ENCODE measurements at regions not wholly inside any gene's neighbourhood (a gene's known extent, or its start where the extent isn't known, plus 50 kb on each side); places are given as distances from the start of the nearest gene placed in this dataset.

DNA sequence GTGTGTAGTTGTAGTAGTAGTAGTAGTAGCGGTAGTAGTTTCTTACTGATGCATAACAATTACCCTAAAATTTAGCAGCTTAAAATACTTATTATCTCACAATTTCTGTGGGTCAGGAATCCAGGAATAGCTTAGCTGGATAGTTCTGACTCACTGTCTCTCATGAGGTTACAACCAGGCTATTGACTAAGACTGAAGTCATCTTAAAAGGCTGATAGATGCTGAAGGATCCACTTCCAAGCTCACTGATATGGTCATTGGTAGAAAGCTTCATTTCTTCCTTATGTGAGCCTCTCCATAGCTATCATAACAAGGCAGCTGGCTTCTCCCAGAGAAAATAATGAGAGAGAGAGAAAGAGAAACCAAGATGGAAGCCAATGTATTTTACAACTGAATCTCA is 147.5 kb upstream of the FBXL17 start:
- DNase-seq (no peak), FAIRE-seq (no peak)
- Histone ChIP-seq H3K27me3 (ENCODE audit: control insufficient read depth, insufficient read depth, low read length) (no peaks in the 10 kb centered on the region), H3K4me3 (ENCODE audit: low read length in 3 of 3) (no peak overlapping the region), H3K36me3 (ENCODE audit: control insufficient read depth in 2 of 3, insufficient read depth in 3 of 3, low read length in 3 of 3) (no peaks in the 10 kb centered on the region), H3K4me1 (ENCODE audit: control insufficient read depth in 2 of 3, insufficient read depth in 2 of 3, low read depth in 1 of 3, low read length in 3 of 3) (no peaks in the 10 kb centered on the region), H3K27ac (ENCODE audit: low read depth in 2 of 2, low read length in 2 of 2) (no peak overlapping the region), H3K9me3 (ENCODE audit: control insufficient read depth in 2 of 3, insufficient read depth in 1 of 3, low read length in 3 of 3) (no peaks in the 10 kb centered on the region), H3K9ac (ENCODE audit: low read length in 3 of 3) (no peak overlapping the region)
- intact Hi-C loops (cut with DNase I): no loop called here
- TF ChIP-seq, protein P1, sequence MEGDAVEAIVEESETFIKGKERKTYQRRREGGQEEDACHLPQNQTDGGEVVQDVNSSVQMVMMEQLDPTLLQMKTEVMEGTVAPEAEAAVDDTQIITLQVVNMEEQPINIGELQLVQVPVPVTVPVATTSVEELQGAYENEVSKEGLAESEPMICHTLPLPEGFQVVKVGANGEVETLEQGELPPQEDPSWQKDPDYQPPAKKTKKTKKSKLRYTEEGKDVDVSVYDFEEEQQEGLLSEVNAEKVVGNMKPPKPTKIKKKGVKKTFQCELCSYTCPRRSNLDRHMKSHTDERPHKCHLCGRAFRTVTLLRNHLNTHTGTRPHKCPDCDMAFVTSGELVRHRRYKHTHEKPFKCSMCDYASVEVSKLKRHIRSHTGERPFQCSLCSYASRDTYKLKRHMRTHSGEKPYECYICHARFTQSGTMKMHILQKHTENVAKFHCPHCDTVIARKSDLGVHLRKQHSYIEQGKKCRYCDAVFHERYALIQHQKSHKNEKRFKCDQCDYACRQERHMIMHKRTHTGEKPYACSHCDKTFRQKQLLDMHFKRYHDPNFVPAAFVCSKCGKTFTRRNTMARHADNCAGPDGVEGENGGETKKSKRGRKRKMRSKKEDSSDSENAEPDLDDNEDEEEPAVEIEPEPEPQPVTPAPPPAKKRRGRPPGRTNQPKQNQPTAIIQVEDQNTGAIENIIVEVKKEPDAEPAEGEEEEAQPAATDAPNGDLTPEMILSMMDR (IDR thresholded peaks at IDR 0.05; ENCODE audit: borderline replicate concordance, extremely low read depth, insufficient read depth): no peak

DNA sequence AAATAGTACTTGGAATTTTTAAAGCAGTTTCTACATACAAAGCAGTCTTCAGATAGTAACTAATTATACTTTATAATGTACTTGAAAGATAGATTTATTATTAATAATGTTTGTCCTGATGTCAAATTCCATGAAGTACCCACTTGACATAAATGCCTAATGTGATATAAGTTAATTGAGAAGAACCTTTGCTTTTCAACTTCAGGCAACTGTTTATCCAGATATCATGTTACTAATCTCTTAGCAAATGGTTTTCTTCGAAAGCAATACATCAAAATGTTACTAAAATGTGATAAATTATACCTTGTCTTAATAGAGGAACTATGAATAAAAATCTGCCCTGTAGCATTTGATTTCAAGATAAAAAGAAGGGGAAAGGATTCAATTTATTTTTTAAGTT is 146.8 kb upstream of the FBXL17 start:
- Histone ChIP-seq H3K27ac (ENCODE audit: low read depth in 2 of 2, low read length in 2 of 2) (no peak overlapping the region), H3K27me3 (ENCODE audit: control insufficient read depth, insufficient read depth, low read length) (no peaks in the 10 kb centered on the region), H3K9me3 (ENCODE audit: control insufficient read depth in 2 of 3, insufficient read depth in 1 of 3, low read length in 3 of 3) (no peaks in the 10 kb centered on the region), H3K36me3 (ENCODE audit: control insufficient read depth in 2 of 3, insufficient read depth in 3 of 3, low read length in 3 of 3) (no peaks in the 10 kb centered on the region), H3K4me3 (ENCODE audit: low read length in 3 of 3) (no peak overlapping the region), H3K4me1 (ENCODE audit: control insufficient read depth in 2 of 3, insufficient read depth in 2 of 3, low read depth in 1 of 3, low read length in 3 of 3) (no peaks in the 10 kb centered on the region), H3K9ac (ENCODE audit: low read length in 3 of 3) (no peak overlapping the region)
- intact Hi-C loops (cut with DNase I): no loop called here
- TF ChIP-seq, protein P1 (IDR thresholded peaks at IDR 0.05; ENCODE audit: borderline replicate concordance, extremely low read depth, insufficient read depth): no peak
- DNase-seq: no peak
- FAIRE-seq: no peak

DNA sequence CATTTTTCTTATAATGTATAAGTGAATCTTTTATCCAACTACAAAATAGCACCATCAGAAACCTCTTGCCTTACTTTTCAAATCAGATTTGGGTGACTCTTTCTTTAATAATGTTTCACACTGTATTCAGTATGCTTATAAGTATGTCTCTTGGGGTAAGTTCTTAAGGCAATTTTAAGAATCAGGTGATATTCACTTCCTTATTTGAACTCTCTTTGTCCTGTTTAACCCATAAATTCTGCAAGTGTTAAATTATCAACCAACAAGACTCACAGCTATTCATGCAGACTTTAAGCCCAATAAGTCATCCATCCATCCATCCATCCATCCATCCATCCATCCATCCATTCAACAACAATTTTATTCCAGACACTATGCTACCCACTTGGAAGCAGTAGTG is 142.7 kb upstream of the FBXL17 start:
- no peaks in the 10 kb centered on the region for H3K36me3 ChIP-seq (ENCODE audit: control insufficient read depth in 2 of 3, insufficient read depth in 3 of 3, low read length in 3 of 3)
- H3K9ac ChIP-seq (ENCODE audit: low read length in 3 of 3): no peak overlapping the region
- H3K9me3 ChIP-seq (ENCODE audit: control insufficient read depth in 2 of 3, insufficient read depth in 1 of 3, low read length in 3 of 3): no peaks in the 10 kb centered on the region
- no peaks in the 10 kb centered on the region for H3K27me3 ChIP-seq (ENCODE audit: control insufficient read depth, insufficient read depth, low read length)
- TF ChIP-seq, protein P1 (IDR thresholded peaks at IDR 0.05; ENCODE audit: borderline replicate concordance, extremely low read depth, insufficient read depth): no peak
- intact Hi-C loops (cut with DNase I): no loop called here
- H3K27ac ChIP-seq (ENCODE audit: low read depth in 2 of 2, low read length in 2 of 2): no peak overlapping the region
- H3K4me3 ChIP-seq (ENCODE audit: low read length in 3 of 3): no peak overlapping the region
- FAIRE-seq (no peak), DNase-seq (no peak)
- no peaks in the 10 kb centered on the region for H3K4me1 ChIP-seq (ENCODE audit: control insufficient read depth in 2 of 3, insufficient read depth in 2 of 3, low read depth in 1 of 3, low read length in 3 of 3)

DNA sequence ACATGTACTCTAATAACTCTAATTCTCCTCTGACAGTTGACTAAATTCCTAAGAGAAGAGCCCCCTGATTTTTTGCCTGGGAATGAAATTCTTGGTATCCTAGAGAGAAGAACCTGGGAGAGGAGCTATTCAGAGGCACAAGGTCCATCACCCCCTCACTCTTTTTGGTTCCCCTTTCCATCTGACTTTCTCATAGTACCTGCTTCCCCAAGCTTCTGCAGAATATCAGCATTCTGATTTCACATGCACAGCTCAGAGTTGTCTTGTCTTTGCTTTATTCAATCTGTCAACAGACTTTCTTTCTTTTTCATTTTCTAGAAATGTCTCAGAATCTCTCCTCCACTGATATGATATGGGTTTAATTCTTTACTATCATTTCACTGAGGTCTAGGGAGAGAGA is 141.5 kb upstream of the FBXL17 start:
- H3K4me3 ChIP-seq (ENCODE audit: low read length in 3 of 3): no peak overlapping the region
- FAIRE-seq (no peak), DNase-seq (no peak)
- no peak overlapping the region for H3K9ac ChIP-seq (ENCODE audit: low read length in 3 of 3)
- H3K27ac ChIP-seq (ENCODE audit: low read depth in 2 of 2, low read length in 2 of 2): no peak overlapping the region
- intact Hi-C loops (cut with DNase I): no loop called here
- TF ChIP-seq, protein P1 (IDR thresholded peaks at IDR 0.05; ENCODE audit: borderline replicate concordance, extremely low read depth, insufficient read depth): no peak
- H3K9me3 ChIP-seq (ENCODE audit: control insufficient read depth in 2 of 3, insufficient read depth in 1 of 3, low read length in 3 of 3): no peaks in the 10 kb centered on the region
- H3K36me3 ChIP-seq (ENCODE audit: control insufficient read depth in 2 of 3, insufficient read depth in 3 of 3, low read length in 3 of 3): no peaks in the 10 kb centered on the region
- H3K27me3 ChIP-seq (ENCODE audit: control insufficient read depth, insufficient read depth, low read length): no peaks in the 10 kb centered on the region
- no peaks in the 10 kb centered on the region for H3K4me1 ChIP-seq (ENCODE audit: control insufficient read depth in 2 of 3, insufficient read depth in 2 of 3, low read depth in 1 of 3, low read length in 3 of 3)

Data from kidney (tissue), 13 donors.